ENCODE measurements at regions not wholly inside any gene's neighbourhood (a gene's known extent, or its start where the extent isn't known, plus 50 kb on each side); places are given as distances from the start of the nearest gene placed in this dataset.
"Not testable (repeated sequence)": the region's sequence is repeated elsewhere in the genome, so short reads cannot be mapped to it uniquely, and the experiment has no call there.

- H3K4me1 ChIP-seq (ENCODE audit: insufficient read depth, low read length) = no peaks in the 10 kb centered on the region
- H3K27me3 ChIP-seq (ENCODE audit: control insufficient read depth in 1 of 2, insufficient read depth in 2 of 2, low read length in 2 of 2) = no peaks in the 10 kb centered on the region
- Mint-ChIP-seq H3K27ac (no peak overlapping the region), H3K27me3 (no peaks in the 10 kb centered on the region), H3K4me1 (ENCODE audit: low read depth) (no peaks in the 10 kb centered on the region), H3K4me3 (no peak overlapping the region), H3K9me3 (no peaks in the 10 kb centered on the region), H3K36me3 (ENCODE audit: low read depth) (no peaks in the 10 kb centered on the region)
- ChIA-PET POLR2A (no interaction called here), CTCF (no interaction called here)
- H3K4me3 ChIP-seq (ENCODE audit: low read length) = no peak overlapping the region
- H3K36me3 ChIP-seq (ENCODE audit: insufficient read depth, low read length) = no peaks in the 10 kb centered on the region
- no peak overlapping the region for H3K27ac ChIP-seq (ENCODE audit: low read depth in 1 of 2, low read length in 2 of 2)
- no peak for DNase-seq
- no peak for ATAC-seq (ENCODE audit: poor library complexity)
- H3K9me3 ChIP-seq (ENCODE audit: control insufficient read depth in 1 of 2, insufficient read depth in 1 of 2, low read length in 2 of 2) = no peaks in the 10 kb centered on the region
- no peak for TF ChIP-seq CTCF (IDR thresholded peaks at IDR 0.05)
- intact Hi-C loops (cut with DNase I, micrococcal nuclease) = no loop called here
Observed at GRCh38 chr3:103873021-103873420, 1438.2 kb downstream of the ZPLD1 start.

GRCh38 chr3:103873897-103874545 is 1439.2 kb downstream of the ZPLD1 start:
- no peak for TF ChIP-seq CTCF (IDR thresholded peaks at IDR 0.05)
- Mint-ChIP-seq H3K4me1 (ENCODE audit: low read depth) (no peaks in the 10 kb centered on the region), H3K4me3 (no peak overlapping the region), H3K9me3 (no peaks in the 10 kb centered on the region), H3K27ac (no peak overlapping the region), H3K36me3 (ENCODE audit: low read depth) (no peaks in the 10 kb centered on the region), H3K27me3 (no peaks in the 10 kb centered on the region)
- Histone ChIP-seq H3K4me1 (ENCODE audit: insufficient read depth, low read length) (no peaks in the 10 kb centered on the region), H3K4me3 (ENCODE audit: low read length) (no peak overlapping the region), H3K27me3 (ENCODE audit: control insufficient read depth in 1 of 2, insufficient read depth in 2 of 2, low read length in 2 of 2) (no peaks in the 10 kb centered on the region), H3K27ac (ENCODE audit: low read depth in 1 of 2, low read length in 2 of 2) (no peak overlapping the region), H3K9me3 (ENCODE audit: control insufficient read depth in 1 of 2, insufficient read depth in 1 of 2, low read length in 2 of 2) (no peaks in the 10 kb centered on the region), H3K36me3 (ENCODE audit: insufficient read depth, low read length) (no peaks in the 10 kb centered on the region)
- ChIA-PET CTCF (no interaction called here), POLR2A (no interaction called here)
- DNase-seq = no peak
- intact Hi-C loops (cut with DNase I, micrococcal nuclease) = no loop called here
- ATAC-seq (ENCODE audit: poor library complexity) = no peak

GRCh38 chr3:103881809-103882208 is 1447.0 kb downstream of the ZPLD1 start:
- H3K27ac Mint-ChIP-seq; H3K4me3 Mint-ChIP-seq; H3K4me3 ChIP-seq (ENCODE audit: low read length); POLR2A ChIA-PET; H3K27me3 ChIP-seq (ENCODE audit: control insufficient read depth in 1 of 2, insufficient read depth in 2 of 2, low read length in 2 of 2); H3K36me3 Mint-ChIP-seq (ENCODE audit: low read depth); H3K4me1 Mint-ChIP-seq (ENCODE audit: low read depth); H3K27me3 Mint-ChIP-seq; H3K9me3 ChIP-seq (ENCODE audit: control insufficient read depth in 1 of 2, insufficient read depth in 1 of 2, low read length in 2 of 2); H3K4me1 ChIP-seq (ENCODE audit: insufficient read depth, low read length); H3K36me3 ChIP-seq (ENCODE audit: insufficient read depth, low read length); ATAC-seq (ENCODE audit: poor library complexity); H3K27ac ChIP-seq (ENCODE audit: low read depth in 1 of 2, low read length in 2 of 2); DNase-seq; CTCF ChIA-PET; H3K9me3 Mint-ChIP-seq: not testable (repeated sequence)
- intact Hi-C loops (cut with DNase I, micrococcal nuclease) = loop anchor here in 1 of 2 experiments (5.0 kb wide), 1 partner anchor 855 kb away; no protein-coding TSS in a partner anchor

GRCh38 chr3:103889675-103890074 is 1454.9 kb downstream of the ZPLD1 start:
- H3K9me3 ChIP-seq (ENCODE audit: control insufficient read depth in 1 of 2, insufficient read depth in 1 of 2, low read length in 2 of 2) = no peaks in the 10 kb centered on the region
- no peaks in the 10 kb centered on the region for H3K27me3 ChIP-seq (ENCODE audit: control insufficient read depth in 1 of 2, insufficient read depth in 2 of 2, low read length in 2 of 2)
- Mint-ChIP-seq H3K36me3 (ENCODE audit: low read depth) (no peaks in the 10 kb centered on the region), H3K4me1 (ENCODE audit: low read depth) (no peaks in the 10 kb centered on the region), H3K27me3 (no peaks in the 10 kb centered on the region), H3K27ac (no peak overlapping the region), H3K9me3 (no peaks in the 10 kb centered on the region), H3K4me3 (no peak overlapping the region)
- no peaks in the 10 kb centered on the region for H3K4me1 ChIP-seq (ENCODE audit: insufficient read depth, low read length)
- no peaks in the 10 kb centered on the region for H3K36me3 ChIP-seq (ENCODE audit: insufficient read depth, low read length)
- POLR2A ChIA-PET = no interaction called here
- DNase-seq = no peak
- CTCF ChIA-PET = no interaction called here
- ATAC-seq (ENCODE audit: poor library complexity) = no peak
- H3K4me3 ChIP-seq (ENCODE audit: low read length) = no peak overlapping the region
- H3K27ac ChIP-seq (ENCODE audit: low read depth in 1 of 2, low read length in 2 of 2) = no peak overlapping the region
- TF ChIP-seq CTCF (IDR thresholded peaks at IDR 0.05) = no peak
- intact Hi-C loops (cut with DNase I, micrococcal nuclease) = no loop called here
